MV-4-11 (cell line): ENCODE measurements at regions not wholly inside any gene's neighbourhood (a gene's known extent, or its start where the extent isn't known, plus 50 kb on each side); places are given as distances from the start of the nearest gene placed in this dataset.

ENCODE experiments used
- DNase-seq: peaks from one replicate; lab custom pipeline; 2025; lab: John Stamatoyannopoulos, UW

GRCh38 chr10:110414548-110415309 is 83.0 kb upstream of the DUSP5 start:
- DNase-seq = peak; percentile 84

GRCh38 chr10:110415809-110416208 is 81.9 kb upstream of the DUSP5 start:
- DNase-seq = peak; percentile 31

GRCh38 chr10:110416776-110417711 is 80.7 kb upstream of the DUSP5 start:
- no peak for DNase-seq

- no peak for DNase-seq
These were observed 79.5 kb upstream of the DUSP5 start for GRCh38 chr10:110418218-110418617.

- peak; percentile 2 for DNase-seq
These were observed 78.4 kb upstream of the DUSP5 start for GRCh38 chr10:110419265-110419664.

GRCh38 chr10:110420401-110421193 is 77.1 kb upstream of the DUSP5 start:
- DNase-seq = peak; percentile 50

- DNase-seq = peak; percentile 51
These were observed 76.1 kb upstream of the DUSP5 start for GRCh38 chr10:110421512-110422138.

- no peak for DNase-seq
These were observed 75.2 kb upstream of the DUSP5 start for GRCh38 chr10:110422548-110422947.

GRCh38 chr10:110423650-110424049 is 74.1 kb upstream of the DUSP5 start:
- DNase-seq = peak; percentile 72

GRCh38 chr10:110425684-110426293 is 71.9 kb upstream of the DUSP5 start:
- peak; percentile 96 for DNase-seq

- peak; percentile 9 for DNase-seq
These were observed 71.2 kb upstream of the DUSP5 start for GRCh38 chr10:110426294-110427181.

- DNase-seq = no peak
These were observed 68.4 kb upstream of the DUSP5 start for GRCh38 chr10:110429301-110429700.

GRCh38 chr10:110430340-110431273 is 67.1 kb upstream of the DUSP5 start:
- DNase-seq = peak; percentile 65

GRCh38 chr10:110431659-110432058 is 66.0 kb upstream of the DUSP5 start:
- no peak for DNase-seq

GRCh38 chr10:110432084-110432483 is 65.6 kb upstream of the DUSP5 start:
- peak; percentile 5 for DNase-seq

- DNase-seq = no peak
These were observed 64.7 kb upstream of the DUSP5 start for GRCh38 chr10:110432814-110433565.

- DNase-seq = no peak
These were observed 64.0 kb upstream of the DUSP5 start for GRCh38 chr10:110433740-110434139.

- DNase-seq = peak; percentile 90
These were observed 63.1 kb upstream of the DUSP5 start for GRCh38 chr10:110434489-110435096.
